ENCODE measurements at regions not wholly inside any gene's neighbourhood (a gene's known extent, or its start where the extent isn't known, plus 50 kb on each side); places are given as distances from the start of the nearest gene placed in this dataset.

- no peak overlapping the region for H3K4me3 ChIP-seq (ENCODE audit: low read length)
- DNase-seq (ENCODE audit: low read depth, low spot score), result no peak
Observed at GRCh38 chr5:103612545-103612944, 50.0 kb upstream of the NUDT12 start.
